Choroid plexus epithelial cell (primary cell): ENCODE measurements at regions not wholly inside any gene's neighbourhood (a gene's known extent, or its start where the extent isn't known, plus 50 kb on each side); places are given as distances from the start of the nearest gene placed in this dataset.

Source experiments
- DNase-seq: peaks from one replicate; pipeline ENCODE4 v3.0.0-alpha.2; 2010; ENCODE audit warnings: low read depth
- H3K4me3 ChIP-seq: 2 replicates; pipeline ENCODE4 v1.5.1; 2011; ENCODE audit warnings: low read depth, mild to moderate bottlenecking, control low read depth, low read length, moderate library complexity
- TF ChIP-seq, protein P1 (sequence below): conservative IDR thresholded peaks from 2 replicates; pipeline ENCODE4 v1.5.1; 2011; ENCODE audit warnings: low read depth, mild to moderate bottlenecking, control low read depth, inconsistent platforms, low read length, moderate library complexity

DNA sequence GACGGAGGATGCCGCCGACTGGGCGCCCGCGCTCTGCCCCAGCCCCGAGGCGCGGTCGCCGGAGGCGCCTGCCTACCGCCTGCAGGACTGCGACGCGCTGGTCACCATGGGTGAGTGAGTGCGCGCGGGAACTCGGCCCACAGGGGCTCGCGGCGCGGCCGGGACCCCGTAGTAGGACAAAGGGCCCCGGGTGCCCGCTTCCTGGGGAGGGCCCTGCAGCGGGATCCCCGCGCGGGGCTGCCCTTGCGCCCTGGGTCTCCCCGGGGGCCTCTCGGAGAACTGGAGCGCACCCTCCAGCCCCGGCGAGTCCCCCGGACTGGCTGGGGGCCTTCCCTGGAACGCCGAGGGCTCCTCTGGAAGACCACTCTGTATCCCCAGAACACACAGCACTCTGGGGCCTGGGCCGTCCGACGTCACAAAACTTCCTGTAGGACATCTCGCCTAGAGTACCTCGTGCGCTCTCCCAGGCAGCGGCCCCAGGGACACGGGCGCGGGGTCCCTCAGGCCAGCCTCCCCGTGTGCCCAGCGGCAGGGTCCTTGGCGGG lies 362.9 kb upstream of the AMELY start:
- peak; percentile 17 for DNase-seq
- peak overlapping the region; percentile 67 for H3K4me3 ChIP-seq
- TF ChIP-seq, protein P1, sequence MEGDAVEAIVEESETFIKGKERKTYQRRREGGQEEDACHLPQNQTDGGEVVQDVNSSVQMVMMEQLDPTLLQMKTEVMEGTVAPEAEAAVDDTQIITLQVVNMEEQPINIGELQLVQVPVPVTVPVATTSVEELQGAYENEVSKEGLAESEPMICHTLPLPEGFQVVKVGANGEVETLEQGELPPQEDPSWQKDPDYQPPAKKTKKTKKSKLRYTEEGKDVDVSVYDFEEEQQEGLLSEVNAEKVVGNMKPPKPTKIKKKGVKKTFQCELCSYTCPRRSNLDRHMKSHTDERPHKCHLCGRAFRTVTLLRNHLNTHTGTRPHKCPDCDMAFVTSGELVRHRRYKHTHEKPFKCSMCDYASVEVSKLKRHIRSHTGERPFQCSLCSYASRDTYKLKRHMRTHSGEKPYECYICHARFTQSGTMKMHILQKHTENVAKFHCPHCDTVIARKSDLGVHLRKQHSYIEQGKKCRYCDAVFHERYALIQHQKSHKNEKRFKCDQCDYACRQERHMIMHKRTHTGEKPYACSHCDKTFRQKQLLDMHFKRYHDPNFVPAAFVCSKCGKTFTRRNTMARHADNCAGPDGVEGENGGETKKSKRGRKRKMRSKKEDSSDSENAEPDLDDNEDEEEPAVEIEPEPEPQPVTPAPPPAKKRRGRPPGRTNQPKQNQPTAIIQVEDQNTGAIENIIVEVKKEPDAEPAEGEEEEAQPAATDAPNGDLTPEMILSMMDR = no peak

DNA sequence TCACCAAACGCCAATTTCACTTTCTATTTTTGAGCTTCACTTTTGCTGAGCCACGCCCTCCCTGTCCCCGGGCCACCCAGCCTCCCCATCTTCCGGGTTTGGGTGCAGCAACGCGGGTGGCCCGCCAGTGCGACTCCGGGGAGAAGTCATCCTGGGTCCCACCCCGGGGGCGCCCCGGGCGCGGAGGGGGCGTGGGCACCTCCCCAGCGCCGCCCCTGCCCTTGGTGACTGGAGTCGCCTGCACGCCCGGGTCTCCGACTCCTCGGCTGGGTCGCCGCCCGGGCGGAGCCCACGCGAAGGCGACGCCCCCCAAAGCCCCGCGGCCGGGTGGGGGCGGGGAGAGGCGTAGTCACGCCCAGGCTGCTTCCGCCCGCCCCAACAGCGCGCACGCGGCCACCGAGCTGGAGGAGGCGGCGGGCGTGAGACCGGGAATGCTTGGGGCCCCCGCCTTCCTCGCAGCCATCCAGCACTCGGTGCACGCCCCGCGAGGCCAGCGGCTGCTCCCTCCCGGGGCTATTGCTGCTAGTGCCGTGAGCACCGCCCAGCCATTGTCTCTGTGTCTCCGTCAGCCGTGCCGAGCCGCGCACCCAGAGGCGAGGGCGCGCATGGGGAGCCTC lies 362.1 kb upstream of the AMELY start:
- peak overlapping the region; percentile 67 for H3K4me3 ChIP-seq
- TF ChIP-seq, protein P1 = no peak
- peak; percentile 73 for DNase-seq

DNA sequence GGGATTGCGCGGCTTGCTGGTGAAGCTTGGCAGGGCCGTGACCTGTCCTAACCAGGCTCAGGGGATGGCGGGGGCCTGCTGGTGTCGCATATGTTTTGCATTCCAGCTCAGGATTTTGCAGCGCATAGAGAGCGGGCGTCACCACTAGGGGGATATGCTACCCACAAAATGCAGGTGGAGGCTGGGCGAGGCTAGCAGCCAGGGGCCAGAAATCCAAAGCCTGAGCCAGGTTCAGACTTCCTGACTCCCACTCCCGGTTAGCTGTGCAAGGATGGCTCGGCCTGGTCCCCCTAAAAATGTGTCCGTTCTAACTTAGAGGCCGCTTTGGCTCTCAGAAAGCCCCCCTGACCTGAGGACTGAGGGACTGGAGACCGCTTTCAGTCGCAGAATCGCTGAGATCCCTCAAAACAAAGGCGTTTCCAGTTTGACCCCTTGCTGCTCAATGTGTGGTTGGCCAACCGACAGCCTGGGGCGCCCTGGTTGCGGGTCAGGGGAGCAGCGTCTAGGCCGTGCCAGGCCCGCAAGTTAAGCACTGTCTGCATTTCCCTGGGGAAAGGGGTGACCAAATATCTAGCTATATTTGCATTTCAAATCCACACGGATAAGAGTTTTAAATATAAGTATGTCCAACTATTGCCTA lies 361.1 kb upstream of the AMELY start:
- H3K4me3 ChIP-seq = peak overlapping the region; percentile 67
- TF ChIP-seq, protein P1 = peak; percentile 64
- peak; percentile 60 for DNase-seq

GRCh38 chrY:7263773-7264172 lies 352.2 kb upstream of the AMELY start:
- H3K4me3 ChIP-seq = no peak overlapping the region
- TF ChIP-seq, protein P1 = no peak
- DNase-seq = no peak

DNA sequence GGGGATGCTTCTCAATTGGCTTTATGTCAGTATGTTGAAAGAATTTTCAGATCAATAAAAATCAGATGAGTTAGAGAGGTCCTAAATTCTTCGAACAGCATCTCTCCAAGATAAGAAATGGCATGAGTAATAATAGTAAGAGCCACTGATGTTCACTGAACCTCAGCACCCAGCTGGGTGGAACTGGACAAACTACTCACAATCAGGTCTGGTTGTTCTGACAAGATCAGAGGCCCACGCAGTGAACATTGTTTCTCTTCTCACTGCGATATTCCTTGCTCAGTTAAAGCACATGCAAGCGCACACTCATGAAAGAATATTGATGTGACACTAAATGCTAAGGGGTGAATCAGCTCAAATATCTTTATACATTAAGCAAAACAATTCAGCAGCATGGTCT lies 351.0 kb upstream of the AMELY start:
- TF ChIP-seq, protein P1 = no peak
- DNase-seq = no peak

DNA sequence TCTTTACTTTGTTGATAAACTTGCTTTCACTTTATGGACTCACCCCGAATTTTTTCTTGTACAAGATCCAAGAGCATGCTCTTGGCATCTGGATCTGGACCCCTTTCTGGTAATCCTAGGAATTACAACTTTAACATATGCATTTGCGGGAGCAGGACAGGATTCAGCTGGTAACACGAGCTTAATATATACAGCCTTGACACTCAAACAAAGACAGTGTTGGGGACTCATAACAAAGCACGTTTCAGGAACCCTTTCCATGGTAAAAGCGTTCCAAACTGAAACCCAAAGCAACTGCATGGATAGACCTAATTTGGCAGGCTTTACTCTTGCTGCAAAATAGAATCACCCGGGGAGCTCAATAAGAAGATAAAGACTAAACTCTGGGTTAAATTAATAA lies 349.7 kb upstream of the AMELY start:
- TF ChIP-seq, protein P1 = no peak
- no peak for DNase-seq
- H3K4me3 ChIP-seq = no peak overlapping the region

More for the DNA sequence above, 351.0 kb upstream of the AMELY start:
- no peak overlapping the region for H3K4me3 ChIP-seq
